HG03439 (cell line): ENCODE measurements at regions not wholly inside any gene's neighbourhood (a gene's known extent, or its start where the extent isn't known, plus 50 kb on each side); places are given as distances from the start of the nearest gene placed in this dataset.
"Not testable (repeated sequence)": the region's sequence is repeated elsewhere in the genome, so short reads cannot be mapped to it uniquely, and the experiment has no call there.

ENCODE experiments used
- ATAC-seq: cut with Tn5 transposase; IDR thresholded peaks from one replicate; pipeline ENCODE4 v1.9.1; 2021; ENCODE audit warnings: mild to moderate bottlenecking, moderate library complexity; ENCODE audit not compliant: unreplicated experiment

- ATAC-seq = no peak
Measured at GRCh38 chr3:153221748-153222162, 59.7 kb downstream of the RAP2B start.

GRCh38 chr3:153226877-153227276 is 64.9 kb downstream of the RAP2B start:
- not testable (repeated sequence) for ATAC-seq

GRCh38 chr3:153230427-153230826 is 68.4 kb downstream of the RAP2B start:
- ATAC-seq = not testable (repeated sequence)

- ATAC-seq = not testable (repeated sequence)
Measured at GRCh38 chr3:153231245-153231644, 69.2 kb downstream of the RAP2B start.

- not testable (repeated sequence) for ATAC-seq
Measured at GRCh38 chr3:153232050-153232752, 70.2 kb downstream of the RAP2B start.

- no peak for ATAC-seq
Measured at GRCh38 chr3:153232851-153233271, 70.8 kb downstream of the RAP2B start.

GRCh38 chr3:153233986-153234385 is 72.0 kb downstream of the RAP2B start:
- no peak for ATAC-seq

GRCh38 chr3:153242896-153243295 is 80.9 kb downstream of the RAP2B start:
- ATAC-seq = no peak

GRCh38 chr3:153244961-153245360 is 82.9 kb downstream of the RAP2B start:
- ATAC-seq = no peak

GRCh38 chr3:153245661-153246060 is 83.6 kb downstream of the RAP2B start:
- no peak for ATAC-seq

- ATAC-seq = no peak
Measured at GRCh38 chr3:153246331-153246730, 84.3 kb downstream of the RAP2B start.

- ATAC-seq = no peak
Measured at GRCh38 chr3:153246806-153247205, 84.8 kb downstream of the RAP2B start.

- no peak for ATAC-seq
Measured at GRCh38 chr3:153247331-153248330, 85.6 kb downstream of the RAP2B start.

GRCh38 chr3:153248835-153249234 is 86.8 kb downstream of the RAP2B start:
- ATAC-seq = not testable (repeated sequence)

- no peak for ATAC-seq
Measured at GRCh38 chr3:153249906-153250305, 87.9 kb downstream of the RAP2B start.

GRCh38 chr3:153250446-153250845 is 88.4 kb downstream of the RAP2B start:
- ATAC-seq = no peak

- no peak for ATAC-seq
Measured at GRCh38 chr3:153252963-153253362, 90.9 kb downstream of the RAP2B start.

GRCh38 chr3:153254361-153254760 is 92.3 kb downstream of the RAP2B start:
- no peak for ATAC-seq

- ATAC-seq = no peak
Measured at GRCh38 chr3:153257673-153258351, 95.8 kb downstream of the RAP2B start.

- no peak for ATAC-seq
Measured at GRCh38 chr3:153259956-153260355, 97.9 kb downstream of the RAP2B start.

GRCh38 chr3:153260681-153261080 is 98.7 kb downstream of the RAP2B start:
- no peak for ATAC-seq
